ENCODE measurements at regions not wholly inside any gene's neighbourhood (a gene's known extent, or its start where the extent isn't known, plus 50 kb on each side); places are given as distances from the start of the nearest gene placed in this dataset.
A peak's percentile ranks its signal among the peaks of the same experiment; 100 is the strongest.

GRCh38 chr7:118298771-118299170 is 74.3 kb downstream of the ANKRD7 start:
- no peak for DNase-seq

GRCh38 chr7:118300177-118300576 is 75.7 kb downstream of the ANKRD7 start:
- no peak for DNase-seq

- DNase-seq = no peak
Measured at GRCh38 chr7:118304100-118304499, 79.6 kb downstream of the ANKRD7 start.

GRCh38 chr7:118305671-118306070 is 81.2 kb downstream of the ANKRD7 start:
- DNase-seq = peak in 1 of 4 experiments; percentile 28

GRCh38 chr7:118306771-118307170 is 82.3 kb downstream of the ANKRD7 start:
- no peak for DNase-seq

- DNase-seq = peak; percentile 29 to 82 (median 63)
Measured at GRCh38 chr7:118311121-118311836, 86.8 kb downstream of the ANKRD7 start.

GRCh38 chr7:118312051-118312450 is 87.5 kb downstream of the ANKRD7 start:
- DNase-seq = no peak

- DNase-seq = no peak
Measured at GRCh38 chr7:118312966-118313365, 88.5 kb downstream of the ANKRD7 start.

- no peak for DNase-seq
Measured at GRCh38 chr7:118324790-118325449, 100.4 kb downstream of the ANKRD7 start.

- no peak for DNase-seq
Measured at GRCh38 chr7:118325450-118325808, 100.9 kb downstream of the ANKRD7 start.

GRCh38 chr7:118327174-118327573 is 102.7 kb downstream of the ANKRD7 start:
- DNase-seq = no peak

- no peak for DNase-seq
Measured at GRCh38 chr7:118328505-118329211, 104.2 kb downstream of the ANKRD7 start.

- no peak for DNase-seq
Measured at GRCh38 chr7:118330388-118330787, 105.9 kb downstream of the ANKRD7 start.

- DNase-seq = no peak
Measured at GRCh38 chr7:118346748-118347147, 122.2 kb downstream of the ANKRD7 start.

- DNase-seq = no peak
Measured at GRCh38 chr7:118349604-118350003, 125.1 kb downstream of the ANKRD7 start.

- no peak for DNase-seq
Measured at GRCh38 chr7:118350260-118350659, 125.8 kb downstream of the ANKRD7 start.

GRCh38 chr7:118352867-118353453 is 128.5 kb downstream of the ANKRD7 start:
- peak in 2 of 4 experiments; percentile 26 to 29 for DNase-seq

GRCh38 chr7:118366363-118366762 is 141.9 kb downstream of the ANKRD7 start:
- DNase-seq = no peak

GRCh38 chr7:118368958-118369357 is 144.5 kb downstream of the ANKRD7 start:
- DNase-seq = no peak

GRCh38 chr7:118369987-118370386 is 145.5 kb downstream of the ANKRD7 start:
- DNase-seq = no peak

GRCh38 chr7:118372530-118372929 is 148.0 kb downstream of the ANKRD7 start:
- peak in 2 of 4 experiments; percentile 10 to 22 for DNase-seq

GRCh38 chr7:118389629-118390028 is 165.1 kb downstream of the ANKRD7 start:
- no peak for DNase-seq

- no peak for DNase-seq
Measured at GRCh38 chr7:118404211-118404610, 179.7 kb downstream of the ANKRD7 start.

Data from suppressor macrophage (primary cell).